NK-92 treated with Interleukin-12 subunit alpha and Interleukin-12 subunit beta, amount 100 ng/mL, for 24 hours (cell line): ENCODE measurements at regions not wholly inside any gene's neighbourhood (a gene's known extent, or its start where the extent isn't known, plus 50 kb on each side); places are given as distances from the start of the nearest gene placed in this dataset.

Experiments
- DNase-seq: peaks from one replicate; lab custom pipeline; 2025; lab: John Stamatoyannopoulos, UW

GRCh38 chr9:108551030-108551841 lies 304.6 kb downstream of the ACTL7B start:
- no peak for DNase-seq

GRCh38 chr9:108550106-108550505 lies 305.7 kb downstream of the ACTL7B start:
- no peak for DNase-seq

GRCh38 chr9:108549184-108549583 lies 306.6 kb downstream of the ACTL7B start:
- no peak for DNase-seq

- no peak for DNase-seq
Observed at GRCh38 chr9:108547411-108548135, 308.2 kb downstream of the ACTL7B start.

- DNase-seq, result no peak
Observed at GRCh38 chr9:108546215-108546614, 309.6 kb downstream of the ACTL7B start.

GRCh38 chr9:108545436-108545835 lies 310.4 kb downstream of the ACTL7B start:
- DNase-seq, result no peak

GRCh38 chr9:108544866-108545265 lies 310.9 kb downstream of the ACTL7B start:
- no peak for DNase-seq

GRCh38 chr9:108543251-108543778 lies 312.5 kb downstream of the ACTL7B start:
- DNase-seq, result no peak

GRCh38 chr9:108537756-108538155 lies 318.0 kb downstream of the ACTL7B start:
- DNase-seq, result no peak

GRCh38 chr9:108536836-108537601 lies 318.8 kb downstream of the ACTL7B start:
- DNase-seq, result no peak

GRCh38 chr9:108535526-108535925 lies 320.3 kb downstream of the ACTL7B start:
- no peak for DNase-seq

GRCh38 chr9:108534741-108535140 lies 321.0 kb downstream of the ACTL7B start:
- no peak for DNase-seq

- DNase-seq, result no peak
Observed at GRCh38 chr9:108530141-108530540, 325.6 kb downstream of the ACTL7B start.

- no peak for DNase-seq
Observed at GRCh38 chr9:108528231-108528630, 327.6 kb downstream of the ACTL7B start.

- DNase-seq, result no peak
Observed at GRCh38 chr9:108526518-108526917, 329.3 kb downstream of the ACTL7B start.

GRCh38 chr9:108525186-108525585 lies 330.6 kb downstream of the ACTL7B start:
- no peak for DNase-seq

- no peak for DNase-seq
Observed at GRCh38 chr9:108521063-108521590, 334.7 kb downstream of the ACTL7B start.

- no peak for DNase-seq
Observed at GRCh38 chr9:108519437-108519836, 336.3 kb downstream of the ACTL7B start.

- no peak for DNase-seq
Observed at GRCh38 chr9:108517651-108518365, 338.0 kb downstream of the ACTL7B start.

- DNase-seq, result no peak
Observed at GRCh38 chr9:108516391-108516790, 339.4 kb downstream of the ACTL7B start.

GRCh38 chr9:108515856-108516255 lies 339.9 kb downstream of the ACTL7B start:
- DNase-seq, result no peak
